GM23248 (cell line): ENCODE measurements at regions not wholly inside any gene's neighbourhood (a gene's known extent, or its start where the extent isn't known, plus 50 kb on each side); places are given as distances from the start of the nearest gene placed in this dataset.

ENCODE experiments used
- EZH2 ChIP-seq: fragments of 200-600 bp; sonication (generic); IDR thresholded peaks from 2 replicates; pipeline ENCODE4 v1.6.1; 2018; ENCODE audit warnings: antibody characterized with exemption, mild to moderate bottlenecking; ENCODE audit not compliant: insufficient read depth, poor library complexity, severe bottlenecking
- EZH2phosphoT487 ChIP-seq: fragments of 200-600 bp; sonication (generic); IDR thresholded peaks from 2 replicates; pipeline ENCODE4 v1.6.1; 2018; ENCODE audit warnings: antibody characterized with exemption, moderate library complexity, mild to moderate bottlenecking, low read depth; ENCODE audit not compliant: insufficient read depth

- TF ChIP-seq EZH2phosphoT487, result no peak
- no peak for TF ChIP-seq EZH2
These were observed 531.7 kb upstream of the ARGLU1 start for GRCh38 chr13:107099661-107100060.
